Upper lobe of left lung (tissue), 4 donors: ENCODE measurements at regions not wholly inside any gene's neighbourhood (a gene's known extent, or its start where the extent isn't known, plus 50 kb on each side); places are given as distances from the start of the nearest gene placed in this dataset.

Experiments used
- EP300 ChIP-seq, 4 donors: sonication (generic); formaldehyde crosslinking; IDR thresholded peaks; one replicate each; pipeline ENCODE4 v1.5.1; 2017; ENCODE audit warnings: antibody characterized with exemption in 4 of 4, control low read depth in 2 of 4
- POLR2AphosphoS5 ChIP-seq, 2 donors: sonication (generic); formaldehyde crosslinking; IDR thresholded peaks; one replicate each; pipeline ENCODE4 v1.5.1; 2017; ENCODE audit warnings: antibody characterized with exemption in 2 of 2
- TF ChIP-seq, protein P1 (sequence below), 6 experiments: fragments of 450-650 bp in 4 of 6; fragments of 200-600 bp in 2 of 6; sonication (generic) in 2 of 6; IDR thresholded peaks; one replicate each; pipeline ENCODE4 v1.5.1; 2016 to 2019; ENCODE audit warnings: antibody characterized with exemption in 6 of 6

DNA sequence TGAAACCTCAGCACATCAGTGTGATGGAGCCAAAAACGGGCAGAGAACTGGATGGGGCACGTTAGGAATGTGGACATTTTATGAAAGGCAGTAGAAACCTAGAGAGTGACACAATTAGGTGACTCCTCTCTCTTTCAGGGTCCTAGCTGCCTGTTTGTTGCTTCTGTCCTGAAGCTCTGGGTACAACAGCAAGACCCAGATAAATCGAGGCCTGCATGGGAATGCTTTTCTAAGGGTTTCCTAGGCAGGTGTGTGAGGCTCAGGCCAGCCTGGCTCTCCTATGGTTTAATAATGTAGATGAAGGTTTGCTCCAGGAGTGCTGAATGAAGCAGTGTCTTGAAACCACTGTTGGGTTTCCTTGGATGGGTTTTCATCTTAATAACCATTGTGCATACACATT lies 517.1 kb upstream of the RAB6C start:
- no peak for TF ChIP-seq POLR2AphosphoS5 (IDR thresholded peaks at IDR 0.05)
- no peak for TF ChIP-seq EP300 (IDR thresholded peaks at IDR 0.05)
- TF ChIP-seq, protein P1, sequence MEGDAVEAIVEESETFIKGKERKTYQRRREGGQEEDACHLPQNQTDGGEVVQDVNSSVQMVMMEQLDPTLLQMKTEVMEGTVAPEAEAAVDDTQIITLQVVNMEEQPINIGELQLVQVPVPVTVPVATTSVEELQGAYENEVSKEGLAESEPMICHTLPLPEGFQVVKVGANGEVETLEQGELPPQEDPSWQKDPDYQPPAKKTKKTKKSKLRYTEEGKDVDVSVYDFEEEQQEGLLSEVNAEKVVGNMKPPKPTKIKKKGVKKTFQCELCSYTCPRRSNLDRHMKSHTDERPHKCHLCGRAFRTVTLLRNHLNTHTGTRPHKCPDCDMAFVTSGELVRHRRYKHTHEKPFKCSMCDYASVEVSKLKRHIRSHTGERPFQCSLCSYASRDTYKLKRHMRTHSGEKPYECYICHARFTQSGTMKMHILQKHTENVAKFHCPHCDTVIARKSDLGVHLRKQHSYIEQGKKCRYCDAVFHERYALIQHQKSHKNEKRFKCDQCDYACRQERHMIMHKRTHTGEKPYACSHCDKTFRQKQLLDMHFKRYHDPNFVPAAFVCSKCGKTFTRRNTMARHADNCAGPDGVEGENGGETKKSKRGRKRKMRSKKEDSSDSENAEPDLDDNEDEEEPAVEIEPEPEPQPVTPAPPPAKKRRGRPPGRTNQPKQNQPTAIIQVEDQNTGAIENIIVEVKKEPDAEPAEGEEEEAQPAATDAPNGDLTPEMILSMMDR (IDR thresholded peaks at IDR 0.05) = no peak
